Type B pancreatic cell (in vitro differentiated cells): ENCODE measurements at regions not wholly inside any gene's neighbourhood (a gene's known extent, or its start where the extent isn't known, plus 50 kb on each side); places are given as distances from the start of the nearest gene placed in this dataset.

ENCODE experiments used
- DNase-seq: peaks from one replicate; pipeline ENCODE4 v3.0.0; 2021; ENCODE audit warnings: mixed read lengths; ENCODE audit not compliant: unreplicated experiment; ENCODE audit errors: extremely low spot score
- H3K27ac Mint-ChIP-seq: 2 replicates; pipeline ENCODE4 v1.8.0; 2021; ENCODE audit warnings: mild to moderate bottlenecking, mixed read lengths
- H3K27me3 Mint-ChIP-seq: 2 replicates; pipeline ENCODE4 v1.8.0; 2021; ENCODE audit warnings: mixed read lengths
- H3K36me3 Mint-ChIP-seq: 2 replicates; pipeline ENCODE4 v1.8.0; 2021; ENCODE audit warnings: mixed read lengths
- H3K4me1 Mint-ChIP-seq: one replicate; pipeline ENCODE4 v1.8.0; 2021; ENCODE audit warnings: mixed read lengths; ENCODE audit not compliant: unreplicated experiment
- H3K4me3 Mint-ChIP-seq: 2 replicates; pipeline ENCODE4 v1.8.0; 2021; ENCODE audit warnings: mild to moderate bottlenecking, mixed read lengths
- H3K9me3 Mint-ChIP-seq: 2 replicates; pipeline ENCODE4 v1.8.0; 2021; ENCODE audit warnings: mixed read lengths
- CTCF ChIP-seq: fragments of 200-600 bp; sonication (generic); conservative IDR thresholded peaks from 2 replicates; pipeline ENCODE4 v1.5.0; 2021; ENCODE audit warnings: antibody characterized with exemption, mild to moderate bottlenecking

GRCh38 chr5:124231230-124231629, 515.2 kb downstream of the ZNF608 start:
- Mint-ChIP-seq H3K27ac (no peak overlapping the region), H3K4me3 (no peak overlapping the region), H3K4me1 (peaks cover 43% of the 10 kb centered on the region), H3K9me3 (peaks cover 8% of the 10 kb centered on the region), H3K36me3 (peaks cover 8% of the 10 kb centered on the region), H3K27me3 (peaks cover 25% of the 10 kb centered on the region)
- DNase-seq = no peak
- no peak for TF ChIP-seq CTCF

GRCh38 chr5:124230456-124230855, 516.0 kb downstream of the ZNF608 start:
- no peak for TF ChIP-seq CTCF
- Mint-ChIP-seq H3K36me3 (peaks cover 8% of the 10 kb centered on the region), H3K9me3 (peaks cover 8% of the 10 kb centered on the region), H3K27ac (no peak overlapping the region), H3K4me3 (no peak overlapping the region), H3K4me1 (peaks cover 38% of the 10 kb centered on the region), H3K27me3 (peaks cover 25% of the 10 kb centered on the region)
- DNase-seq = no peak

- no peak for TF ChIP-seq CTCF
- Mint-ChIP-seq H3K27ac (no peak overlapping the region), H3K4me1 (peaks cover 35% of the 10 kb centered on the region), H3K27me3 (peaks cover 23% of the 10 kb centered on the region), H3K36me3 (peaks cover 13% of the 10 kb centered on the region), H3K4me3 (no peak overlapping the region), H3K9me3 (peaks cover 8% of the 10 kb centered on the region)
- no peak for DNase-seq
Measured at GRCh38 chr5:124229352-124229751, 517.1 kb downstream of the ZNF608 start.

GRCh38 chr5:124227914-124228313, 518.5 kb downstream of the ZNF608 start:
- no peak for TF ChIP-seq CTCF
- Mint-ChIP-seq H3K4me3 (no peak overlapping the region), H3K27ac (no peak overlapping the region), H3K9me3 (peaks cover 8% of the 10 kb centered on the region), H3K27me3 (peaks cover 18% of the 10 kb centered on the region), H3K36me3 (peaks cover 13% of the 10 kb centered on the region), H3K4me1 (peaks cover 25% of the 10 kb centered on the region)
- DNase-seq = no peak

GRCh38 chr5:124220418-124220817, 526.0 kb downstream of the ZNF608 start:
- no peak for DNase-seq
- peaks cover 6% of the 10 kb centered on the region for H3K36me3 Mint-ChIP-seq
- peaks cover 5% of the 10 kb centered on the region for H3K9me3 Mint-ChIP-seq
- no peak for TF ChIP-seq CTCF
- peaks cover 5% of the 10 kb centered on the region for H3K27me3 Mint-ChIP-seq
- no peak overlapping the region for H3K27ac Mint-ChIP-seq
- peaks cover 6% of the 10 kb centered on the region for H3K4me1 Mint-ChIP-seq
- no peak overlapping the region for H3K4me3 Mint-ChIP-seq

- H3K36me3 Mint-ChIP-seq = peaks cover 9% of the 10 kb centered on the region
- DNase-seq = no peak
- no peak overlapping the region for H3K4me3 Mint-ChIP-seq
- peaks cover 15% of the 10 kb centered on the region for H3K9me3 Mint-ChIP-seq
- H3K27me3 Mint-ChIP-seq = peaks cover 5% of the 10 kb centered on the region
- H3K4me1 Mint-ChIP-seq = no peaks in the 10 kb centered on the region
- no peak overlapping the region for H3K27ac Mint-ChIP-seq
- no peak for TF ChIP-seq CTCF
Measured at GRCh38 chr5:124212934-124213333, 533.5 kb downstream of the ZNF608 start.
